ENCODE measurements at regions not wholly inside any gene's neighbourhood (a gene's known extent, or its start where the extent isn't known, plus 50 kb on each side); places are given as distances from the start of the nearest gene placed in this dataset.

- TF ChIP-seq CTCF (IDR thresholded peaks at IDR 0.05; ENCODE audit: low read depth, low read length, missing control alignments): no peak
- in situ Hi-C loops (cut with HindIII; ENCODE audit: low sequenced_read_pairs): no loop called here
- H3K4me3 ChIP-seq (ENCODE audit: low read depth, low read length): no peak overlapping the region
- DNase-seq (ENCODE audit: low read depth): no peak
Observed at GRCh38 chr18:67654101-67654500, 137.6 kb upstream of the DSEL start.

- in situ Hi-C loops (cut with HindIII; ENCODE audit: low sequenced_read_pairs): no loop called here
- no peak for TF ChIP-seq CTCF (IDR thresholded peaks at IDR 0.05; ENCODE audit: low read depth, low read length, missing control alignments)
- DNase-seq (ENCODE audit: low read depth): no peak
- H3K4me3 ChIP-seq (ENCODE audit: low read depth, low read length): no peak overlapping the region
Observed at GRCh38 chr18:67652288-67652687, 135.8 kb upstream of the DSEL start.

GRCh38 chr18:67651438-67651837 is 134.9 kb upstream of the DSEL start:
- no peak overlapping the region for H3K4me3 ChIP-seq (ENCODE audit: low read depth, low read length)
- TF ChIP-seq CTCF (IDR thresholded peaks at IDR 0.05; ENCODE audit: low read depth, low read length, missing control alignments): no peak
- no peak for DNase-seq (ENCODE audit: low read depth)
- in situ Hi-C loops (cut with HindIII; ENCODE audit: low sequenced_read_pairs): no loop called here

- no peak overlapping the region for H3K4me3 ChIP-seq (ENCODE audit: low read depth, low read length)
- DNase-seq (ENCODE audit: low read depth): no peak
- no peak for TF ChIP-seq CTCF (IDR thresholded peaks at IDR 0.05; ENCODE audit: low read depth, low read length, missing control alignments)
- in situ Hi-C loops (cut with HindIII; ENCODE audit: low sequenced_read_pairs): no loop called here
Observed at GRCh38 chr18:67650686-67651385, 134.3 kb upstream of the DSEL start.

GRCh38 chr18:67646890-67647289 is 130.4 kb upstream of the DSEL start:
- no peak overlapping the region for H3K4me3 ChIP-seq (ENCODE audit: low read depth, low read length)
- no peak for DNase-seq (ENCODE audit: low read depth)
- in situ Hi-C loops (cut with HindIII; ENCODE audit: low sequenced_read_pairs): no loop called here
- TF ChIP-seq CTCF (IDR thresholded peaks at IDR 0.05; ENCODE audit: low read depth, low read length, missing control alignments): no peak

- DNase-seq (ENCODE audit: low read depth): no peak
- no peak for TF ChIP-seq CTCF (IDR thresholded peaks at IDR 0.05; ENCODE audit: low read depth, low read length, missing control alignments)
- in situ Hi-C loops (cut with HindIII; ENCODE audit: low sequenced_read_pairs): no loop called here
- H3K4me3 ChIP-seq (ENCODE audit: low read depth, low read length): no peak overlapping the region
Observed at GRCh38 chr18:67644226-67644625, 127.7 kb upstream of the DSEL start.

All from astrocyte of the cerebellum (primary cell).